GM23338 (cell line): ENCODE measurements at regions not wholly inside any gene's neighbourhood (a gene's known extent, or its start where the extent isn't known, plus 50 kb on each side); places are given as distances from the start of the nearest gene placed in this dataset.

Source experiments
- ATAC-seq: fragments of 200-7000 bp; cut with Tn5 transposase; 3 replicates; pipeline ENCODE4 v1.9.1; 2020
- DNase-seq: peaks from one replicate; pipeline ENCODE4 v3.0.0-alpha.2; 2015; ENCODE audit warnings: low spot score
- H2AFZ ChIP-seq: fragments of 200-600 bp; sonication (generic); 2 replicates; pipeline ENCODE4 v1.8.0; 2016; ENCODE audit warnings: antibody characterized with exemption, mild to moderate bottlenecking, moderate library complexity
- H3F3A ChIP-seq: fragments of 200-600 bp; sonication (generic); replicated peaks from 2 replicates; pipeline ENCODE4 v1.8.0; 2017; ENCODE audit warnings: antibody characterized with exemption, mixed run types, low read depth
- H3K27ac ChIP-seq: fragments of 200-600 bp; sonication (generic); 2 replicates; pipeline ENCODE4 v1.6.1; 2016; ENCODE audit warnings: low read depth
- H3K27me3 ChIP-seq: fragments of 200-600 bp; sonication (generic); 2 replicates; pipeline ENCODE4 v1.8.0; 2016; ENCODE audit warnings: mild to moderate bottlenecking, mixed run types, moderate library complexity; ENCODE audit not compliant: insufficient read depth
- H3K36me3 ChIP-seq: fragments of 200-600 bp; sonication (generic); 2 replicates; pipeline ENCODE4 v1.8.0; 2016; ENCODE audit warnings: mild to moderate bottlenecking; ENCODE audit not compliant: insufficient read depth
- H3K4me1 ChIP-seq: fragments of 200-600 bp; sonication (generic); 2 replicates; pipeline ENCODE4 v1.8.0; 2016; ENCODE audit warnings: mild to moderate bottlenecking, moderate library complexity; ENCODE audit not compliant: insufficient read depth
- H3K4me2 ChIP-seq: fragments of 200-600 bp; sonication (generic); 2 replicates; pipeline ENCODE4 v1.7.1; 2017; ENCODE audit warnings: mixed run types
- H3K4me3 ChIP-seq: fragments of 200-600 bp; sonication (generic); 2 replicates; pipeline ENCODE4 v1.6.1; 2016; ENCODE audit warnings: mixed run types
- H3K79me2 ChIP-seq: fragments of 200-600 bp; sonication (generic); replicated peaks from 2 replicates; pipeline ENCODE4 v1.8.0; 2017; ENCODE audit warnings: mild to moderate bottlenecking; ENCODE audit not compliant: insufficient read depth
- H3K9me2 ChIP-seq: fragments of 200-600 bp; sonication (generic); 2 replicates; pipeline ENCODE4 v1.8.0; 2017; ENCODE audit not compliant: insufficient read depth
- H4K20me1 ChIP-seq: fragments of 200-600 bp; sonication (generic); replicated peaks from 2 replicates; pipeline ENCODE4 v1.8.0; 2017; ENCODE audit warnings: mild to moderate bottlenecking; ENCODE audit not compliant: insufficient read depth
- H3K27ac Mint-ChIP-seq: 2 replicates; pipeline ENCODE4 v1.8.0; 2020; ENCODE audit warnings: inconsistent platforms, mild to moderate bottlenecking, moderate library complexity, mixed read lengths
- H3K27me3 Mint-ChIP-seq: 3 replicates; pipeline ENCODE4 v1.8.0; 2022; ENCODE audit warnings: low read depth, mild to moderate bottlenecking, moderate library complexity, mixed read lengths, inconsistent platforms; ENCODE audit not compliant: insufficient read depth, poor library complexity
- H3K36me3 Mint-ChIP-seq: 3 replicates; pipeline ENCODE4 v1.8.0; 2021; ENCODE audit warnings: low read depth, mild to moderate bottlenecking, inconsistent platforms, moderate library complexity, mixed read lengths
- H3K4me1 Mint-ChIP-seq: 3 replicates; pipeline ENCODE4 v1.8.0; 2020; ENCODE audit warnings: mild to moderate bottlenecking, inconsistent platforms, mixed read lengths
- H3K4me3 Mint-ChIP-seq: 3 replicates; pipeline ENCODE4 v1.8.0; 2021; ENCODE audit warnings: moderate library complexity, mild to moderate bottlenecking, inconsistent platforms, mixed read lengths
- H3K9me3 Mint-ChIP-seq: 3 replicates; pipeline ENCODE4 v1.8.0; 2020; ENCODE audit warnings: moderate library complexity, mild to moderate bottlenecking, inconsistent platforms, mixed read lengths
- CREB1 ChIP-seq: fragments of 250-450 bp; sonication (Bioruptor Pico); IDR thresholded peaks from 2 replicates; pipeline ENCODE4 v1.5.0; 2020; ENCODE audit warnings: low read depth, mild to moderate bottlenecking, moderate library complexity
- CTCF ChIP-seq, 2 experiments: fragments of 200-600 bp in 1 of 2; sonication (generic) in 1 of 2; conservative IDR thresholded peaks; 2 replicates each; pipeline versions ENCODE4 v1.5.1 to v1.6.1; 2016 to 2017; ENCODE audit warnings: antibody characterized with exemption in 2 of 2, low read depth in 2 of 2, mild to moderate bottlenecking in 2 of 2, moderate library complexity in 1 of 2
- EZH2 ChIP-seq: fragments of 200-600 bp; sonication (generic); IDR thresholded peaks from one replicate; pipeline ENCODE4 v1.8.0; 2017; ENCODE audit warnings: antibody characterized with exemption, mild to moderate bottlenecking, low read depth; ENCODE audit not compliant: unreplicated experiment
- EZH2phosphoT487 ChIP-seq: fragments of 200-600 bp; sonication (generic); IDR thresholded peaks from one replicate; pipeline ENCODE4 v1.8.1; 2018; ENCODE audit warnings: antibody characterized with exemption; ENCODE audit not compliant: unreplicated experiment
- JUNB ChIP-seq: IDR thresholded peaks from one replicate; pipeline ENCODE4 v1.6.1; 2016; ENCODE audit warnings: antibody characterized with exemption; ENCODE audit not compliant: unreplicated experiment
- NANOG ChIP-seq: IDR thresholded peaks from 2 replicates; pipeline ENCODE4 v1.6.1; 2016; ENCODE audit warnings: antibody characterized with exemption, borderline replicate concordance
- POLR2AphosphoS5 ChIP-seq: IDR thresholded peaks from 2 replicates; pipeline ENCODE4 v1.6.1; 2016; ENCODE audit warnings: antibody characterized with exemption, low read depth
- REST ChIP-seq: IDR thresholded peaks from one replicate; pipeline ENCODE4 v1.6.1; 2018; ENCODE audit warnings: antibody characterized with exemption; ENCODE audit not compliant: unreplicated experiment
- STAT1 ChIP-seq: IDR thresholded peaks from one replicate; pipeline ENCODE4 v1.6.1; 2016; ENCODE audit warnings: antibody characterized with exemption; ENCODE audit not compliant: unreplicated experiment
- ZNF114 ChIP-seq: fragments of 250-450 bp; sonication (Bioruptor Pico); IDR thresholded peaks from 2 replicates; pipeline ENCODE4 v1.5.0; 2020; ENCODE audit warnings: mild to moderate bottlenecking, moderate library complexity
- ZNF331 ChIP-seq: fragments of 250-450 bp; sonication (Bioruptor Pico); IDR thresholded peaks from 2 replicates; pipeline ENCODE4 v1.5.0; 2020; ENCODE audit warnings: low read depth, mild to moderate bottlenecking, moderate library complexity
- TF ChIP-seq, protein P1 (sequence below): IDR thresholded peaks from 2 replicates; pipeline ENCODE4 v1.6.1; 2016; ENCODE audit warnings: antibody characterized with exemption
- TF ChIP-seq, protein P2 (sequence below): fragments of 250-450 bp; sonication (Bioruptor Pico); IDR thresholded peaks from 2 replicates; pipeline ENCODE4 v1.5.0; 2020; ENCODE audit warnings: mild to moderate bottlenecking, moderate library complexity

DNA sequence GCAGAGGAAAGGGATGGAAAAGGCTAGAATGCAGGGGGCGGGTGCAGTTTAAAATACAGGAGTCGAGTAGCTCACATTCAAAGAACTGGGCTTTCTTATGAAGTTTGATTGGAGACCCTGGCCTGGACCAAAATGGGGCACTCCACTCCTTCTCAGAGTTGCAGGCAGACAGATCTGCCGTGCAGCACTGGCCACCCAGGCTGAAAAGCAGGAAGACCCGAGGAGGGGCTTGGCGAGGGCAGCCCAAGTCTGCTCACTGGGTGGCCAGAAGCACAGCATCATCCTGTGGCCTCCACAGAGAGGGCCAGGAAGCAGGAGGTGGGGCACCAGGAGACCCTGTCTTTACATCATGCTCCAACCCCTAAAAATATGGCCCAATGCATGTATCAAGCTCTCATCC is 109.1 kb upstream of the BCL2L14 start:
- Histone ChIP-seq H4K20me1 (no peaks in the 10 kb centered on the region), H3K27me3 (no peaks in the 10 kb centered on the region), H3K79me2 (no peaks in the 10 kb centered on the region), H3K27ac (no peak overlapping the region), H3K9me2 (no peaks in the 10 kb centered on the region), H3F3A (no peaks in the 10 kb centered on the region), H3K4me2 (no peak overlapping the region), H3K4me3 (no peak overlapping the region), H3K36me3 (no peaks in the 10 kb centered on the region), H2AFZ (peak overlapping the region; percentile 44), H3K4me1 (no peaks in the 10 kb centered on the region)
- ATAC-seq (no peak), DNase-seq (no peak)
- Mint-ChIP-seq H3K4me1 (peaks cover 14% of the 10 kb centered on the region), H3K27ac (no peak overlapping the region), H3K36me3 (no peaks in the 10 kb centered on the region), H3K4me3 (no peak overlapping the region), H3K9me3 (peaks cover 6% of the 10 kb centered on the region; the same call in 1 of the 3 replicates), H3K27me3 (peaks cover 10% of the 10 kb centered on the region)
- TF ChIP-seq CREB1 (CRISPR knock-in tag) (no peak), ZNF114 (CRISPR knock-in tag) (no peak), STAT1 (no peak), JUNB (no peak), CTCF (conservative IDR thresholded peaks at IDR 0.05; ENCODE audit: low read depth in 2 of 2) (no peak), EZH2phosphoT487 (no peak), EZH2 (no peak), POLR2AphosphoS5 (no peak), NANOG (no peak), ZNF331 (CRISPR knock-in tag) (no peak), REST (no peak)
- TF ChIP-seq, protein P1, sequence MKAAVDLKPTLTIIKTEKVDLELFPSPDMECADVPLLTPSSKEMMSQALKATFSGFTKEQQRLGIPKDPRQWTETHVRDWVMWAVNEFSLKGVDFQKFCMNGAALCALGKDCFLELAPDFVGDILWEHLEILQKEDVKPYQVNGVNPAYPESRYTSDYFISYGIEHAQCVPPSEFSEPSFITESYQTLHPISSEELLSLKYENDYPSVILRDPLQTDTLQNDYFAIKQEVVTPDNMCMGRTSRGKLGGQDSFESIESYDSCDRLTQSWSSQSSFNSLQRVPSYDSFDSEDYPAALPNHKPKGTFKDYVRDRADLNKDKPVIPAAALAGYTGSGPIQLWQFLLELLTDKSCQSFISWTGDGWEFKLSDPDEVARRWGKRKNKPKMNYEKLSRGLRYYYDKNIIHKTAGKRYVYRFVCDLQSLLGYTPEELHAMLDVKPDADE: no peak
- TF ChIP-seq, protein P2, sequence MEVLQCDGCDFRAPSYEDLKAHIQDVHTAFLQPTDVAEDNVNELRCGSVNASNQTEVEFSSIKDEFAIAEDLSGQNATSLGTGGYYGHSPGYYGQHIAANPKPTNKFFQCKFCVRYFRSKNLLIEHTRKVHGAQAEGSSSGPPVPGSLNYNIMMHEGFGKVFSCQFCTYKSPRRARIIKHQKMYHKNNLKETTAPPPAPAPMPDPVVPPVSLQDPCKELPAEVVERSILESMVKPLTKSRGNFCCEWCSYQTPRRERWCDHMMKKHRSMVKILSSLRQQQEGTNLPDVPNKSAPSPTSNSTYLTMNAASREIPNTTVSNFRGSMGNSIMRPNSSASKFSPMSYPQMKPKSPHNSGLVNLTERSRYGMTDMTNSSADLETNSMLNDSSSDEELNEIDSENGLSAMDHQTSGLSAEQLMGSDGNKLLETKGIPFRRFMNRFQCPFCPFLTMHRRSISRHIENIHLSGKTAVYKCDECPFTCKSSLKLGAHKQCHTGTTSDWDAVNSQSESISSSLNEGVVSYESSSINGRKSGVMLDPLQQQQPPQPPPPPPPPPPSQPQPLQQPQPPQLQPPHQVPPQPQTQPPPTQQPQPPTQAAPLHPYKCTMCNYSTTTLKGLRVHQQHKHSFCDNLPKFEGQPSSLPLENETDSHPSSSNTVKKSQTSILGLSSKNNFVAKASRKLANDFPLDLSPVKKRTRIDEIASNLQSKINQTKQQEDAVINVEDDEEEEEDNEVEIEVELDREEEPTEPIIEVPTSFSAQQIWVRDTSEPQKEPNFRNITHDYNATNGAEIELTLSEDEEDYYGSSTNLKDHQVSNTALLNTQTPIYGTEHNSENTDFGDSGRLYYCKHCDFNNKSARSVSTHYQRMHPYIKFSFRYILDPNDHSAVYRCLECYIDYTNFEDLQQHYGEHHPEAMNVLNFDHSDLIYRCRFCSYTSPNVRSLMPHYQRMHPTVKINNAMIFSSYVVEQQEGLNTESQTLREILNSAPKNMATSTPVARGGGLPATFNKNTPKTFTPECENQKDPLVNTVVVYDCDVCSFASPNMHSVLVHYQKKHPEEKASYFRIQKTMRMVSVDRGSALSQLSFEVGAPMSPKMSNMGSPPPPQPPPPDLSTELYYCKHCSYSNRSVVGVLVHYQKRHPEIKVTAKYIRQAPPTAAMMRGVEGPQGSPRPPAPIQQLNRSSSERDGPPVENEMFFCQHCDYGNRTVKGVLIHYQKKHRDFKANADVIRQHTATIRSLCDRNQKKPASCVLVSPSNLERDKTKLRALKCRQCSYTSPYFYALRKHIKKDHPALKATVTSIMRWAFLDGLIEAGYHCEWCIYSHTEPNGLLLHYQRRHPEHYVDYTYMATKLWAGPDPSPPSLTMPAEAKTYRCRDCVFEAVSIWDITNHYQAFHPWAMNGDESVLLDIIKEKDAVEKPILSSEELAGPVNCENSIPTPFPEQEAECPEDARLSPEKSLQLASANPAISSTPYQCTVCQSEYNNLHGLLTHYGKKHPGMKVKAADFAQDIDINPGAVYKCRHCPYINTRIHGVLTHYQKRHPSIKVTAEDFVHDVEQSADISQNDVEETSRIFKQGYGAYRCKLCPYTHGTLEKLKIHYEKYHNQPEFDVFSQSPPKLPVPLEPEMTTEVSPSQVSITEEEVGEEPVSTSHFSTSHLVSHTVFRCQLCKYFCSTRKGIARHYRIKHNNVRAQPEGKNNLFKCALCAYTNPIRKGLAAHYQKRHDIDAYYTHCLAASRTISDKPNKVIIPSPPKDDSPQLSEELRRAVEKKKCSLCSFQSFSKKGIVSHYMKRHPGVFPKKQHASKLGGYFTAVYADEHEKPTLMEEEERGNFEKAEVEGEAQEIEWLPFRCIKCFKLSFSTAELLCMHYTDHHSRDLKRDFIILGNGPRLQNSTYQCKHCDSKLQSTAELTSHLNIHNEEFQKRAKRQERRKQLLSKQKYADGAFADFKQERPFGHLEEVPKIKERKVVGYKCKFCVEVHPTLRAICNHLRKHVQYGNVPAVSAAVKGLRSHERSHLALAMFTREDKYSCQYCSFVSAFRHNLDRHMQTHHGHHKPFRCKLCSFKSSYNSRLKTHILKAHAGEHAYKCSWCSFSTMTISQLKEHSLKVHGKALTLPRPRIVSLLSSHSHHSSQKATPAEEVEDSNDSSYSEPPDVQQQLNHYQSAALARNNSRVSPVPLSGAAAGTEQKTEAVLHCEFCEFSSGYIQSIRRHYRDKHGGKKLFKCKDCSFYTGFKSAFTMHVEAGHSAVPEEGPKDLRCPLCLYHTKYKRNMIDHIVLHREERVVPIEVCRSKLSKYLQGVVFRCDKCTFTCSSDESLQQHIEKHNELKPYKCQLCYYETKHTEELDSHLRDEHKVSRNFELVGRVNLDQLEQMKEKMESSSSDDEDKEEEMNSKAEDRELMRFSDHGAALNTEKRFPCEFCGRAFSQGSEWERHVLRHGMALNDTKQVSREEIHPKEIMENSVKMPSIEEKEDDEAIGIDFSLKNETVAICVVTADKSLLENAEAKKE (CRISPR knock-in tag): no peak
